ENCODE measurements at regions not wholly inside any gene's neighbourhood (a gene's known extent, or its start where the extent isn't known, plus 50 kb on each side); places are given as distances from the start of the nearest gene placed in this dataset.

DNA sequence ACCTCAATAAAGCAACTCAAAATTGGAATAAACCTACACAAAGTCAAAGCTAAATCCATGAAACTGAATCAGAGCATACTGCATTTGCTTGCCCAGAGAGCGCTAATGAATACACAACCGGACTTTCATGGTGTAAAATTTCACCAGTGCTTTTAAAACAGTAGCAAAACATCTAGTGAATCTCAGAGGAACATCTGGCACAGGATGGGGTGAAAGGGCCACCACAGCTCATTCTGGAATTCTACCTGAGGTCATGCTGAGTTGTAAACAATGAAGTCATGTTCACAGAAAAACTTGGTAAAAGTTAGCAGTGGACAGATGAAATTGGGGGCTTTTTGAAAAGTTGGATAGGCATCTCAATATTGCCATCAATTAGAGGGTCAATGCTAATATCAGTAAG, 125.6 kb upstream of the STXBP5 start:
- no peak for DNase-seq (ENCODE audit: low spot score)

GRCh38 chr6:147080225-147080624, 124.0 kb upstream of the STXBP5 start:
- no peak for DNase-seq (ENCODE audit: low spot score)

DNA sequence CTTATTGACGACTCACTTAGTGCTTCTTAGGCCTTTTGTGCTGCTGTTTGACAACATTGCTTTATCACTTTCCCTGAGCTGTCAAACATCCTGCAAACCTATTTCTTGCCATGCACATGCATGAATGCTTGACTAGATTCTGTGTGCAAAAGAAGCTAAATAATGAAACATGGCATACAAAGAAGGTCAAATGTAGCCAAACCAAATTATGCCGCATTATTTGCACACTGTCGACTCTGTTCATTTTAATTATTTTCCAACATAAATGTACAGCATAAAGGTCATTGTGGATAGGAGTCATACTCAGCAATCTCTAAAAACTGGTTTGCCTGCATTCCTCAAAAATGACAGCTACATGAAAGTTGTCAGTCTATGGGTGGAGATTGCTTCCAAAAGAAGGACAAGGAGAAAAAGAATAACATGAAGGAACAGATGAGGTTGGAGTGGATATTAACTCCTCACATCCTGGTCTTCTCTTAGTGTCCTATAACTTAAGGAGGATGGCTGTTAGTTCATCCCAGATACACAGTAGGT, 123.1 kb upstream of the STXBP5 start:
- no peak for DNase-seq (ENCODE audit: low spot score)

DNA sequence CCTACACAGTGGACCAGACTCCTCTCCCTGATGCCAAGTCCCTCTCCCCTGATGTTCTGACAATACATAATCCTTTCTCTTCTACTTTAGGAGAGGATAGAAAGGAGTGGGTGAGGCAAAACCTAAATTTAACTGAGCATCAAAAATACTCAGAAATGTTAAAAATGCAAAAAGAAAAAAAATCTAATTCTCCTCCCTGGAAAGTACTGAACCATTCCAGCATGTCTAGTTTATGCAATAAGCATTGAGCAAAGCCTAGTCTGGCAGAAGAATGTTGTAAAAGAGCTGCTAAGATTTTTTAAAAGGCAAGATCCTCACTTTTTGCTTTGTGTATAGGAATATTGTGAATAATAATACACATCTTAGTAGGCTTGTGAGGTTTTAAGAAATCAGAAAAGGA, 116.6 kb upstream of the STXBP5 start:
- no peak for DNase-seq (ENCODE audit: low spot score)

DNA sequence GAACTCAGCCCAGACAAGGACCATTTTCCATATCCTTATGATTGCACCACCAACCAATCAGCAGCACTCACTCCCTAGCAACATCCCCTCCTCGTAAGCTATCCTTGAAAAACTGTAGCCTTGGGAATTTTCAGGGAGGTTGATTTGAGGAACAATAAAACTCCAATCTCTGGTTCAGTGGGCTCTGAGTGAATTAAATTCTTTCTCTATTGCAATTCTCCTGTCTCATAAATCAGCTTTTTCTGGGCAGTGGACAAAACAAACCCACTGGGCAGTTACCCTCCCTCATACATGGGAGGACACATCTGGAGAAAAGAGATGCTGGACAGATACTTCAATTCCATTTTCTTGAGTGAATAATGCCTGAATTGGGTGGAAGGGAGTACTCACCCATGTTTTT, 115.4 kb upstream of the STXBP5 start:
- no peak for DNase-seq (ENCODE audit: low spot score)

DNA sequence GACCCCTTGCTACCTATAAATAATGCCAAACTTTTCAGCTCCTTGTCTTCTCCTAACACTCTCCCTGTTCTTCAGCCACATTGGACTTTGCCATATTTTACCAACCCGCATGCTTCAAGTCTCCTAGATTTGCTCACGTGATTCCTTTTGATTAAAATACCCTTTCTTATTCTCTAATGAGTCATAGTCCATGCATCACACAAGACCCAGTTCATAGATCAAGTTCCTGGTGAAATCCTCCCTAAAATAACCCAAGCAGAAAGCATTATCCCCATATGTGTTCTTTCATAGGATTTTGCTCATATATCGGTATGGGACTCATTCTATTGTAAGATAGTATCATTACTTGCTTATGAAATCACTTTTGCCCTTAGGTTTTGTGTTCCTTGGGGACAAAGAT, 108.9 kb upstream of the STXBP5 start:
- DNase-seq (ENCODE audit: low spot score) = no peak

- DNase-seq (ENCODE audit: low spot score) = no peak
These were observed 104.2 kb upstream of the STXBP5 start for GRCh38 chr6:147099974-147100373.

GRCh38 chr6:147103007-147103406, 101.2 kb upstream of the STXBP5 start:
- DNase-seq (ENCODE audit: low spot score) = no peak

- DNase-seq (ENCODE audit: low spot score) = no peak
These were observed 100.5 kb upstream of the STXBP5 start for GRCh38 chr6:147103694-147104093.

GRCh38 chr6:147105786-147106185, 98.4 kb upstream of the STXBP5 start:
- DNase-seq (ENCODE audit: low spot score) = no peak

DNA sequence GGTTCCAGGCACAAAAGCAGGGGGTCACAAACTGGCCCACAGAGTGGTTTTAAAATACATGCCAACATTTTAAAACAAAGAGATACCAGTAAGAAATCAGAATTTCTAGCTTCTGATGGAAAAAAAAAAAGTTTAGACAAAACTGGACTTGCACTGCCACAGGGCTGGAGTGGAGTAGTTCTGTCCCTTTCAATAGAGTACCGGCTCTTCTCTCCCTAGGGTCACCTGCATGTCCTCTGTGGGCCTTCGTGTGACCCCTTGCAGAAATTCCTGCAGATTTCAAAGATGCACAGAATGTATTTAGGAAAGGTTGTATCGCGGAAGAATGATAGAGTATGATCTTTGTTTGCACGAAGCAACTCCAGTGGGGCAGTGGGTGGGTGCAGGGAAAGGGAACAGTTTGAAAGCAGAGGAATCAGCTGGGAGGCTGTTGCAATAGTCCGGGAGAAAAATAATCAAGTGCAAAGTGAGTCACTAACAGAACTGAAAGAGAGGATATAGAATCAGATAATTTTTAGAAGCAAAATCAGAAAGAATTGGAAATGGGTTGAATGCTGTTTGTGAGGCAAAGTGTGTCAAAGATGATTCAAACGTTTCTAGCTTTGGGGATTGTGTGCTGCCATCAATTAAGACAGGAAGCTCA, 97.3 kb upstream of the STXBP5 start:
- no peak for DNase-seq (ENCODE audit: low spot score)

DNA sequence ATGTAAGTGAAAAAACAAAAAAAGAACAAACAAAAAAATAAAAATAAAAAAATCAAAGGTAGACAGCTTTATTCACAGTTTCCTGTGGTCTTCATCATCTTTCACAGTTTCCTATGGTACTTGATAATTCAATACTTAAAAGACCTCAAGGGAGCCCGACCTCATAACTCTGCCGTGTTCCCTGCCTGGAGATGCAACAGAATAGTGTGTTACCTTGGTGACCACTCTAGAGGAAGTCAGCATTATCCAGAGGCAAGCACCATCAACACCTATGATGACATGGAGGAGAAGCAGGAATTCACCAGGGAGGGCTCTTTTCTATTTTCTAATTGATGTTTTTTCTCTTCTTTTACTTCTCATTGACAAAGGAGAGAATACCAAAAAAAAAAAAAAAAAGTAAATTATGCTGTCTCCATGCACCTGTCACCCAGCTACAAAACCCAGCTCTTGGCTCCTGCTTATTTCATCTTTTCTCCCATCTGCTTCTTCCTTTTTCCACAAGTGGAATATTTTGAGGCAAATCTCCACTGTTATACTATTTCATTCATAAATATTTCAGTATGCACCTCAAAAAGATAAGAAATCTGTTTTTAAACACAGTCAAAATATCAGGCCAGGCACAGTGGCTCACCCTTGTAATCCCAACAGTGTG, 95.8 kb upstream of the STXBP5 start:
- DNase-seq (ENCODE audit: low spot score) = no peak

- DNase-seq (ENCODE audit: low spot score) = no peak
These were observed 94.5 kb upstream of the STXBP5 start for GRCh38 chr6:147109707-147110106.

GRCh38 chr6:147116056-147116455, 88.2 kb upstream of the STXBP5 start:
- no peak for DNase-seq (ENCODE audit: low spot score)

DNA sequence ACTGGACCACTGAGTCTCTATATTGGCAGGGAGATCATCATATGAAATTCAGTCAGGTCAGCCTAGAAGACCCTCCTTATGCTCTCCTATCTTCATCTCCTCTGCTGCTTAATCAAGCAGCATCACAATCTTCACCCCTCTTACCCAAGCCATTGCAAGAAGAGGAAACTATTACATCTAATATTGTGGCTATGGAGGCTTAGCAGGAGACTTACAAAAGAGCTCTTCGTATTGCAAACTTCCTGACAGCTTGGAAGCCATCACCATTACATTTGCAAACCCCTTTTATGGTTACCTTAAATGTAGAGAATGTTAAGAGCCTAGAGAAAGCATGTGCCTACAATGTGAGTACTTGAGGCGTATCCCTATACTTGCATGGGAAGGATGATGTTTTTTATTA, 87.2 kb upstream of the STXBP5 start:
- no peak for DNase-seq (ENCODE audit: low spot score)

DNA sequence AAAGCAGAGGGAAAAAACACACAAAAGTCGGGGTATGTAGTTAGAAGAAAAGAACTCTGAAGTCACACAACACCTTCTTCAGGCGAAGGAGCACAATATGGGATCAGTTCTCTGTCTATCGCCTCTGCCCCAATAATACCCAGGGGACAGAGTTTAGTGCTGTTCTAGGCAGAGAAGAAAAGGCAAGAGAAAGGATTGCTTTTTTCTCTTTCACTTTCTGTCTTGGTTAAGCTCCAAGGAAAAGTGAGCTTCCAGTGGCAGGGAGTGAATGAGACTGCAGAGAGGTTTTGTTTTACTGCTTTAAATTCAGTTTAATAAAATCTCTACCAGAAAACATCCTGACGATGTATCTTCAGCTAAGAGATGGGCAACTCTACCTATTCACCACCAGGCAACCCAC, 86.6 kb upstream of the STXBP5 start:
- DNase-seq (ENCODE audit: low spot score) = no peak

GRCh38 chr6:147119310-147119709, 84.9 kb upstream of the STXBP5 start:
- no peak for DNase-seq (ENCODE audit: low spot score)

DNA sequence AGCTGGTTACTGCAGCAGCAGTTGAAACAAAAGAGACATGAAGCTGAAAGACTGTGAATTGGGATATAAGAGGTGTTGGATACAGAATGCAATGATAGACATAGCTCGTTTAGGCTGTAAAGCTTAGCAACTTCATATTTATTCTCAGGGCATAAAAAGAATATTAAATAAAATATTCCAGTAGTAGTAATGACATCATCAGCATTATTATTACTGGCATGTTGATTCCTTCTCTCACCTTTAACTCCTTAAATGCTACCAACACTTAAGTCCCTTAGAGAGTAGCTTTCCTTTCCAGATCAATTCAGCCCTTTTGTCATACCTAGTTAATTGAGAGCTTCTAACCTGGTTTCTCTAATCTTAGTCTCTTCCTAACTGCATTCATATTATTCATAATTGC, 81.4 kb upstream of the STXBP5 start:
- no peak for DNase-seq (ENCODE audit: low spot score)

DNA sequence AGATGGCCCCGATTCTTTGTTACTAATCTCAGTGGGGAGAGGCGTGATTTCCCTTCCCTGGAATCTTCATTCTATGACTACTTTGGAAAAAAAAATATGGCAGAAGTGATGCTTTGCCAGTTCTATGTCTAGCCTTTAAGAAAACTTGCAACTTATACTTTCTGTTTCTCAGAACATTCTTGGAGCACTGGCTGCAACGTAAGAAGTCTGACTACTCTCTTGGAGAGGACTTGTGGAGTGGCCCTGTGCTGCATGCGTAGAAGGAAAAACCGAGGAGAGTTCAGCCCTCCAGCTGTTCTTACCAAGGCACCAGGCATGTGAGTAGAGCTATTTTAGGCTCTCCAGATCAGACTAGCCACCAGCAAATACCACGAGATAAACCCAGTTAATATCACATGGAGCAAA, 77.6 kb upstream of the STXBP5 start:
- DNase-seq (ENCODE audit: low spot score) = no peak

DNA sequence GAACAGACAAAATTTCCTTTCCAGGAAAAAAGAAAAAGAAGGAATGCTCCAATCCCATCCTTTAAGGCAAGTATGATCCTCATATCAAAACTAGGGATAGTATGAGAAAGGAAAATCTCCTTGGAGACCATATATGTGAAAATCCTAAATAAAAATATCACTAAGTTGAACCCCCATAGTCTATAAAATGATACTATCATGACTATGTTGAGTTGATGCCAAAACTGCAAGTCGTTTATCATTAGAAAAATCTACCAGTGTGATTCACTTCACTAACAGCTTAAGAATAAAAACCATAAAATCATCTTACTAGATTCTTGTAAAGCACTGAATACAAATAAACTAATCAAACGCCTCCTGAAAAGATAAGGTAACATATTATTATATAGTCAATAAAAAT, 76.6 kb upstream of the STXBP5 start:
- no peak for DNase-seq (ENCODE audit: low spot score)

- DNase-seq (ENCODE audit: low spot score) = no peak
These were observed 76.2 kb upstream of the STXBP5 start for GRCh38 chr6:147128056-147128455.

DNA sequence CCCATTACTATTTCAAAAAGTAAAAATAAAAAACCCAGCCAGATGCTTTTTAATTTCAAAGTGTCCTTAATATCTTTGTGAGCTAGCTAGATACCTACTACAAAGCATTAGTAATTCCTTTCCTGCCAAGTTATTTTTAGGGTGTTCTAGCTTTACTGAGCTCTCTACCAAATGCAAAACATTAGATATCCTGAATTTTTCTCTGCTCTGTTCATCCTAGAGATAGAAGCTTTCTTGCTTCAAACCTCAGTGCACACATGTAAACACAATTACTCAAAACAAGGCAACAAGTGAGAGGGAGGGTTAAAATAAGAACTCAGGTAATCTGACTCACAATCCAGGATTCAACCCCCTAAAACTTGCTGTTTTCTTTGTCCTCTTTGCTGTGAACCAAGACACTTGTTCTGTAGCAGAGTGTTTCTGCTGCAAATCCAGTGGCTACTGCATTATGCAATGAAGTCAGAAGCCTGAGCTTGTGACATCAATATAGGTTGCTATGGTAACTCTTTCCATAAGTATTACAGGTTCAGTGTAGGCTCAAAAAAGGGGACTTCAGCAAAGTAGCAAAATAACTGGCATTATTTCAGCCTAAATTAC, 72.6 kb upstream of the STXBP5 start:
- no peak for DNase-seq (ENCODE audit: low spot score)

DNA sequence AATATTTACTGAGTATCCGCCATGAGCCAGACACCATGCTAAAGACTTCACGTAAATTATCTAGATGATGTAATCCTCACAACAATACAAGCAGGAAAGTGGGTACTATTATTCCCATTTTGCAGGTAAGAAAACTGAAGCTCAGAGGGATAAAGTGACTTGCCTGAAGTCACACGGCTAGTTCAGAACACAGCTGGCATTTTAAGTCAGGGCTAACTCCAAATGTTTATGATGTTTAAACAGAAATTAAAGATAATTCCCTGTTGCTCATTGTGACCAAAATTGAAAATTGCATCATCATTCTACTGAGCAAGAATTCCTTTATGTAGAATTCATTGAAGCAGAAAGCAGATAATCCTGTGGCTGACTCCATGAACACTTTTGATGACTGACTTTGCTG, 71.3 kb upstream of the STXBP5 start:
- DNase-seq (ENCODE audit: low spot score) = no peak

DNA sequence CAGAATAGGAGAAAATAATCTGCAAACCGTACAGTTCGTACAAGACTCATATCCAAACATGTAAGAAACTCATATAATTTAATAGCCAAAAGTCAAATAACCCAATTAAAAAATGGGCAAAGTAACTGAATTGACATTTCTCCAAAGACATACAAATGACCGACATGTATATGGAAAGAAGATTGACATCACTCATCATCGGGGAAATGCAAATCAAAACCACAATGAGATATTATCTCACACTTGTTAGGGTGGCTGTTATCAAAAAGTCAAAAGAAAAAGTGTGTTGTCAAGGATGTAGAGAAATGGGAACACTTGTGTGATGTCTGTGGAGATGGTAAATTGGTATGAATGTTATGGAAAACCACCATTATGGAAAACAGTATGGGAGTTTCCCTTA, 70.5 kb upstream of the STXBP5 start:
- no peak for DNase-seq (ENCODE audit: low spot score)
